GM18505 (cell line): ENCODE measurements at regions not wholly inside any gene's neighbourhood (a gene's known extent, or its start where the extent isn't known, plus 50 kb on each side); places are given as distances from the start of the nearest gene placed in this dataset.
"Not testable (repeated sequence)": the region's sequence is repeated elsewhere in the genome, so short reads cannot be mapped to it uniquely, and the experiment has no call there.

Experiments used
- ATAC-seq: cut with Tn5 transposase; IDR thresholded peaks from one replicate; pipeline ENCODE4 v1.9.1; 2021; ENCODE audit not compliant: unreplicated experiment
- POLR2A ChIP-seq: IDR thresholded peaks from 4 replicates; pipeline ENCODE4 v1.6.1; 2011; ENCODE audit warnings: borderline replicate concordance; ENCODE audit not compliant: insufficient read depth, insufficient read length; ENCODE audit errors: extremely low read depth

DNA sequence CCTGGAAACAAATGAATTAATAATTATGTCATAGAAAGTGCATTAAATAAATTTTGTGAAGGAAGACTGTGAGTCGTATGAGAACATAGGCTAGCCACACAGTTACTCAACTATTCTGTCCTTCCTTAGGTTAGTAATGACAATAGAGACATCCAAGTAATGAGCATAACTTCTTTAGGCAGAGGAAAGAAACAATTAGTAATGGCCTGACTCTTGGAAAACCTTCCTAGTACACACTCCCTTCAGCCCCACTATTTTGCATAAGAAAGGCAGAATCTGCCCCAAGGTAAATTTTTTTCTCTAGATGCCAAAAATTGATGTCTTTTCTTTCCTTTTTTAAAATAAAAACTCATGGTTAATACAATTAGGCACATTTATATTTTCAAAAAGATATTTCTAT, 1619.0 kb upstream of the WWC1 start:
- no peak for TF ChIP-seq POLR2A
- no peak for ATAC-seq

GRCh38 chr5:166677891-166678290, 1613.6 kb upstream of the WWC1 start:
- no peak for ATAC-seq
- no peak for TF ChIP-seq POLR2A

DNA sequence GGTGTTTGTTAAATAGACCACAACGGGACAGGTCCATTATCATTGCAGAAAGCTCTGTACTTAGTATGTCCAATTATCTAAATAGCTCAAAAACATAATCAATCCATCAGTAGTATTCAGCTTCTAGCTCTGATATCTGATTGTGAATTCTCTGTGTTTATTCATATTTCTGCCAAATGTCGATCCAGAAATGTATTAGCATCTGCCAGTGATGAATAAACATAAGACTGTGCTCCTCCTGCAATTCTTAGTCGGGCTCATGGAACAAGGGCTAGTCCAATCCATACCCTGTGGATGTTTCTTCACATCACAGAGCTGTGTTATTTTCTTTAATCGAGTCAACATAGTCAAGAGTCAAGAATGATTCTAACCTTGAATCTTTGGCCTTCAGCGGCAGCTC, 1612.1 kb upstream of the WWC1 start:
- no peak for TF ChIP-seq POLR2A
- no peak for ATAC-seq

GRCh38 chr5:166695326-166695725, 1596.1 kb upstream of the WWC1 start:
- no peak for TF ChIP-seq POLR2A
- ATAC-seq, result no peak

- TF ChIP-seq POLR2A, result no peak
- ATAC-seq, result no peak
Measured at GRCh38 chr5:166708291-166708690, 1583.2 kb upstream of the WWC1 start.

DNA sequence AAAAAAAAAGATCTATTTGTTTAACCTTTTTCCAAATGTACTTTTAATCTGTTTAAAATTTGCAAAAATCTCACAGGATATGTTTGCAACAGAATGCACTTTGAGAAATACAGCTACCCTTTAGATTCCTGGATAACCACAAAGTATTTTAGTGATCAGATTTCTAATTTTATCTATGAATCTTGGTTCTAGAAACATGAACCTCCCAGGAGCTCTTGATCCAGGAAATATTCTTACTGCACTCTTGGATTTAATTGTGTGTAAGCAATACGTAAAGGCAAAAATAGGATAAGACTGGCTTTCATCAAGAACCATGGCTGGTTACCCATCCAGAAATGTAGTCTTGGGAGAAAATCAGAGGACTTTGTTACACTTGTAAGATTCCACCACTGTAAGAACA, 1581.8 kb upstream of the WWC1 start:
- TF ChIP-seq POLR2A, result no peak
- ATAC-seq, result no peak

GRCh38 chr5:166710271-166710670, 1581.2 kb upstream of the WWC1 start:
- TF ChIP-seq POLR2A, result no peak
- ATAC-seq, result no peak

DNA sequence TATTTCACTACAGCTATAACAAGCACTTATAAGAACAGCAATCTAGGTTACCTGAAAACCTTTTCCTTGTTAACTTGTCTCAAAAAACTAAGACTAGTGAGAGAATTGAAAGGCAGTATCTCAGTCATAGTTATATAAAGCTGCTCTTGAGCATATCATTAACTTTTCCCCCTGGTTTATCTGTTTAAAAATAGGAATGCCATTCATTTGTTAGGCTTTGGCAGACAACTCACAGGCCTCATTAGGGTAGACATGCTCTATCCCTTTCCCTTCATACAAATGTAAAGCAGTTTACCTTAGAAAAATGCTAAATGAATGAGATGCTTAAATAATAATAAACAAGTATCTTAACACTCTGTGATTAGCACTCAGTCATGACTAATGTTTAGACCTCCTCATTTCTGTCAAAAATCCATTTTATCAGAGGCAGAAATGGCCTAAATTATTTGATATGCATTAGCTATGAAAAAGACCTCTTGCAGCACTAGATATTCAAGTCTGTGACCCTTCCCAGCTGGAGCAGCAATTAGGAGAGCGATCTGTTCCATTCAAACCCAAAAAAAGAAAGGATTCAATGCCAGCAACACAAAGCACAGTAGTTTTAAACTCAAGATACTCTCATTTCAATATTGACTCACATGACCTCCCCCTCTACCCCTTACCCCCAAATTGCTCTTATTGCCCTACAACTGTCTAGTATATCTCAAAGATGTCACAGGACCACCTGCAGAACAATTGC, 1578.8 kb upstream of the WWC1 start:
- TF ChIP-seq POLR2A, result no peak
- no peak for ATAC-seq

DNA sequence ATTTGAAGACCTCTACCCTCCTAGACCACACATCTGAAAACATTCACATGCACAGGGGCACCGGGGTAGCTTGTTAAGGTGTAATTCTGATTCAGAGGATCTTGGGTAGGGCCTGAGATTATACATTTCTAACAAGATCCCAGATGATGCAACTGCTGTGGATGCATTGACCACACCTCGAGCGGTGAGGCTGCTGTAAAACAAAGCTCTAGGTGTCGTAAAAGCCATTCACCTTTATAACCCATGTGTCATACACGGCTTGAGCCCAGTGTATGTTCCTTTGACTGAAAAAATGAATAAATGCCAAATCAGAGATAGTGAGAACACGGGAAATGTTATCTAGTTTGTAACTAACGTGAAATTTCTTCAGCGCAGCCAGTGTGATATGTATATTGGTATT, 1578.2 kb upstream of the WWC1 start:
- no peak for ATAC-seq
- TF ChIP-seq POLR2A, result no peak

DNA sequence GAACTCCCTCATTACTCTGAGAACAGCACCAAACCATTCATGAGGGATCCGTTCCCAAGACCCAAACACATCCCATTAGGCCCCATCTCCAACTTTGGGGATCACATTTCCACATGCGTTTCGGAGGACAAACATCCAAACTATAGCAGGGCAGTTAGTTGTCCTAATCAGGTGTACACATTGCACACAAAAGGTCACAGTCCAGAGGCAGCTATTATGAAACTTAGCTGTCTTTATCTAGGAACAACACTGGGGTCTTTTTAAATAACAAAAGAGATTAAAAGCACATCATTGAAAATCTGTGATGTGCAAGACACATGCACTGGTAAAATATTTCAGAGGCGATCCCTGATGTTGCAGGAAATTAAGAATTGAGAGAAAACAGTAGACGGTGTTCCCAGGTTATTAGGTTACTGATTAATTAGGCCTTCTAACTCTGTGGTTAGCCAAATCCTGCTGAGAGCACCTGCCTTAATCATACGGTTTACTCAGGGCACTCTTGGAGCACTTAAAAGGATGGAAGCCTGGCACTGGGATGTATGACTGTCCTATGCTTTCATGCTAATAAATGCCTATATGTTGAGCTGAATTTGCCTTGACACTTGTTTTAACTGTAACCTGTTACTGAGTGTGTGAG, 1574.5 kb upstream of the WWC1 start:
- TF ChIP-seq POLR2A, result no peak
- no peak for ATAC-seq

DNA sequence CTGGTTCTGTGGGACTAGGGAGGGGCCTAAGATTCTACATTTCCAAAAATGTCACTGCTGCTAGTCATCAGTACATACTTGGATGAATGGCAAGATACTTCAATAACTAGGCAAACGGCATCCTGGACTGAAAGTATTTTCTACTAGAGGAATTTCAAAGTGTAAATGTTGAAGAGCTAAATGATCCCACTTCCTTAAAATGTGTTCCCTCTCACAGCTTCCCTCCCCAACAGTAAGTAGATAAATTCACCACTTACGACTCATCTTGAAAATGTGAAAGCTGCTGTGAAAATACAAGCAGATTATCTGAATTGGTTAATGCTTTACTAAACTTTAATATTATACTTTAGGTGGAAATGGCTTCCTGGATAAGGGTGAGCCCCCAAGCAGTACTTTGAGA, 1571.5 kb upstream of the WWC1 start:
- no peak for ATAC-seq
- no peak for TF ChIP-seq POLR2A

- no peak for TF ChIP-seq POLR2A
- no peak for ATAC-seq
Measured at GRCh38 chr5:166722939-166723338, 1568.5 kb upstream of the WWC1 start.

- TF ChIP-seq POLR2A, result no peak
- ATAC-seq, result no peak
Measured at GRCh38 chr5:166724284-166724683, 1567.2 kb upstream of the WWC1 start.

- no peak for ATAC-seq
- no peak for TF ChIP-seq POLR2A
Measured at GRCh38 chr5:166725593-166725992, 1565.9 kb upstream of the WWC1 start.

GRCh38 chr5:166726406-166726805, 1565.0 kb upstream of the WWC1 start:
- no peak for TF ChIP-seq POLR2A
- no peak for ATAC-seq

DNA sequence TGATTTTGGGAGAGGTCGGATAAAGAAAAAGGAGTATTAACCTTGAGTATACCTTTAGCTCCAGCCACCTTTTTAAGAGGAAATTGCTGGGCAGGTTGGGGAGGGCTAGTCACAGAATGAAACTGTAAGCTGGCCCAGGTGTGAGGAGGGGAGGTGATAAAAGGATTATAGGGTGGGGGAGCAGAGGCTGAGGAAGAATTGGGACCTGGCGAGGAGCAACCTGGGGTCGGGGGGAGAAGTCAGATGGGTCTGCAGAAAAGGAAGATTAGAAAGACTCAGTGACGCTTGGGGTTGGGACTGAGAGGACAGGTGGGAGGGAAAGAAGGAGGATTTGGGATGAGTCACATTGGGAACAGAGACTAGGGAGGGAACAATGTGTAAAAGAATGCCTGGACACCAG, 1548.5 kb upstream of the WWC1 start:
- ATAC-seq, result not testable (repeated sequence)

- ATAC-seq, result no peak
- TF ChIP-seq POLR2A, result no peak
Measured at GRCh38 chr5:166746506-166746905, 1544.9 kb upstream of the WWC1 start.
